ENCODE measurements at regions not wholly inside any gene's neighbourhood (a gene's known extent, or its start where the extent isn't known, plus 50 kb on each side); places are given as distances from the start of the nearest gene placed in this dataset.

DNA sequence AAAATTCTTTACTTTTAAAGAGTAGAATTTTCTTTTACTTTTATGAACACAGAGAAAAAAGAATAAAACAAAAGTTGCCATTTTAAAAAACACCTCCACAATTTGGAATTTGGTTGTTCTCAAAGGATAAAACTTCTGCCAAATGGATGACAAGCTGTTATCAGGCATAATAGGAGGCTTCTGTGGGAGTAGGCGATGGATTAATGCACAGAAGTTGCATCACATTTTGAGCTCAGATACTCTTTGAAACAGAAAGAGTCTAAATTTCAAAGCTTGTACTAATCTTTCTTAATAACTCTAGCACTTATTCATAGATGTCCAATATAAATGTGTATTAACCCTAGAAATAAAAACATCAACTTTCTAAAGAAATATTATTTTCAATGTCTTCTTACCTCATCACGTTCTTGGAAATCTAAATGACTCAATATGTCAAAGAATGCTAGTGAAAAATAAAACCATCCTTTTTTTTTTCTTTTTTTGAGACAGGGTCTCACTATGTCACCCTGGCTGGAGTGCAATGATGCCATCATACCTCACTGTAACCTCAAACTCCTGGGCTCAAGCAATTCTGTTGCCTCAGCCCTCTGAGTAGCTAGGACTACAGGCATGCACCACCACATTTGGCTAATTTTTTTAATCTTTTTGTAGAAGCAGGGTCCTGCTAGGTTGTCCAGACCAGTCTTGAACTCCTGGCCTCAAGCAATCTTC lies 112.8 kb upstream of the USP25 start (continued):
- no peak for TF ChIP-seq ZNF518A (tag by site-specific recombination; conservative IDR thresholded peaks at IDR 0.05; ENCODE audit: low read depth)
- TF ChIP-seq, protein P1, sequence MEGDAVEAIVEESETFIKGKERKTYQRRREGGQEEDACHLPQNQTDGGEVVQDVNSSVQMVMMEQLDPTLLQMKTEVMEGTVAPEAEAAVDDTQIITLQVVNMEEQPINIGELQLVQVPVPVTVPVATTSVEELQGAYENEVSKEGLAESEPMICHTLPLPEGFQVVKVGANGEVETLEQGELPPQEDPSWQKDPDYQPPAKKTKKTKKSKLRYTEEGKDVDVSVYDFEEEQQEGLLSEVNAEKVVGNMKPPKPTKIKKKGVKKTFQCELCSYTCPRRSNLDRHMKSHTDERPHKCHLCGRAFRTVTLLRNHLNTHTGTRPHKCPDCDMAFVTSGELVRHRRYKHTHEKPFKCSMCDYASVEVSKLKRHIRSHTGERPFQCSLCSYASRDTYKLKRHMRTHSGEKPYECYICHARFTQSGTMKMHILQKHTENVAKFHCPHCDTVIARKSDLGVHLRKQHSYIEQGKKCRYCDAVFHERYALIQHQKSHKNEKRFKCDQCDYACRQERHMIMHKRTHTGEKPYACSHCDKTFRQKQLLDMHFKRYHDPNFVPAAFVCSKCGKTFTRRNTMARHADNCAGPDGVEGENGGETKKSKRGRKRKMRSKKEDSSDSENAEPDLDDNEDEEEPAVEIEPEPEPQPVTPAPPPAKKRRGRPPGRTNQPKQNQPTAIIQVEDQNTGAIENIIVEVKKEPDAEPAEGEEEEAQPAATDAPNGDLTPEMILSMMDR (tag by site-specific recombination; IDR thresholded peaks at IDR 0.05): no peak
- no peak for TF ChIP-seq GLI4 (tag by site-specific recombination; IDR thresholded peaks at IDR 0.05)
- TF ChIP-seq ZNF157 (tag by site-specific recombination; IDR thresholded peaks at IDR 0.05): no peak
- no peak for TF ChIP-seq ZNF610 (tag by site-specific recombination; IDR thresholded peaks at IDR 0.05; ENCODE audit: borderline replicate concordance)
- no peak for TF ChIP-seq ZNF404 (tag by site-specific recombination; IDR thresholded peaks at IDR 0.05)
- no peak for TF ChIP-seq SETDB1 (IDR thresholded peaks at IDR 0.05; ENCODE audit: insufficient read length, low read length)
- no peak for TF ChIP-seq ZNF785 (tag by site-specific recombination; IDR thresholded peaks at IDR 0.05)

- H3K9me3 ChIP-seq (ENCODE audit: control insufficient read depth, insufficient read depth, low read depth, low read length): no peaks in the 10 kb centered on the region
- ChIA-PET POLR2A (no interaction called here), CTCF (interaction anchor here (0.6 kb wide), 1 partner anchor 562 kb away, joined by 3 read pairs; no protein-coding TSS in a partner anchor)
- no peaks in the 10 kb centered on the region for H3K36me3 ChIP-seq (ENCODE audit: control insufficient read depth in 2 of 2, insufficient read depth in 1 of 2, low read length in 2 of 2)
- TF ChIP-seq FEZF1 (tag by site-specific recombination; IDR thresholded peaks at IDR 0.05) (no peak), ZNF580 (tag by site-specific recombination; IDR thresholded peaks at IDR 0.05) (no peak), ZNF792 (tag by site-specific recombination; IDR thresholded peaks at IDR 0.05) (no peak)
- TF ChIP-seq, protein P2, sequence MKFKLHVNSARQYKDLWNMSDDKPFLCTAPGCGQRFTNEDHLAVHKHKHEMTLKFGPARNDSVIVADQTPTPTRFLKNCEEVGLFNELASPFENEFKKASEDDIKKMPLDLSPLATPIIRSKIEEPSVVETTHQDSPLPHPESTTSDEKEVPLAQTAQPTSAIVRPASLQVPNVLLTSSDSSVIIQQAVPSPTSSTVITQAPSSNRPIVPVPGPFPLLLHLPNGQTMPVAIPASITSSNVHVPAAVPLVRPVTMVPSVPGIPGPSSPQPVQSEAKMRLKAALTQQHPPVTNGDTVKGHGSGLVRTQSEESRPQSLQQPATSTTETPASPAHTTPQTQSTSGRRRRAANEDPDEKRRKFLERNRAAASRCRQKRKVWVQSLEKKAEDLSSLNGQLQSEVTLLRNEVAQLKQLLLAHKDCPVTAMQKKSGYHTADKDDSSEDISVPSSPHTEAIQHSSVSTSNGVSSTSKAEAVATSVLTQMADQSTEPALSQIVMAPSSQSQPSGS (tag by site-specific recombination; IDR thresholded peaks at IDR 0.05; ENCODE audit: low read depth): no peak
- no peak overlapping the region for H3K27ac ChIP-seq (ENCODE audit: extremely low read depth, low read depth, low read length)
- no peaks in the 10 kb centered on the region for H3K4me1 ChIP-seq (ENCODE audit: control insufficient read depth, insufficient read depth, low read length)
- H3K4me3 ChIP-seq (ENCODE audit: low read depth, low read length): no peak overlapping the region
Measured at GRCh38 chr21:15617964-15618363, 111.8 kb upstream of the USP25 start.

DNA sequence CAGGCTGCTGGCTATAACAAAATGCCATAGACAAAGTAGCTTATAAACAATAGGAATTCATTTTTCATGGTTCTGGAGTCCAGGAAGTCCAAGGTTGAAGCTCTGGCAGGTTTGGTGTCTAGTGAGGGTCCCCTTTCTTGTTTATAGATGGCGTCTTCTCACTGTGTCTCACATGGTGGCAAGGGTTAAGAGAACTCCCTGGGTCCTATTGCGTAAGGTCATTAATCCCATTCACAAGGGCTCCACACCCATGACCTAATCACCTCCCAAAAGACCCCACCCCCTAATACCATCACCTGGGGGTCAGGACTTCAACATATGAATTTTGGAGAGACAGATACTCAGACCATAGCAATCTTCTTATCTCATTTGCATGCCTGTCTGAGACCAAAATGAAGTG lies 108.9 kb upstream of the USP25 start:
- H3K36me3 ChIP-seq (ENCODE audit: control insufficient read depth in 2 of 2, insufficient read depth in 1 of 2, low read length in 2 of 2): no peaks in the 10 kb centered on the region
- no peaks in the 10 kb centered on the region for H3K9me3 ChIP-seq (ENCODE audit: control insufficient read depth, insufficient read depth, low read depth, low read length)
- ChIA-PET POLR2A (no interaction called here), CTCF (interaction anchor here (0.6 kb wide), 1 partner anchor 8 kb away, joined by 3 read pairs; no protein-coding TSS in a partner anchor)
- H3K27ac ChIP-seq (ENCODE audit: extremely low read depth, low read depth, low read length): no peak overlapping the region
- H3K4me1 ChIP-seq (ENCODE audit: control insufficient read depth, insufficient read depth, low read length): no peaks in the 10 kb centered on the region
- no peak overlapping the region for H3K4me3 ChIP-seq (ENCODE audit: low read depth, low read length)
- TF ChIP-seq ZNF658 (tag by site-specific recombination; IDR thresholded peaks at IDR 0.05) (no peak), ZNF266 (tag by site-specific recombination; IDR thresholded peaks at IDR 0.05; ENCODE audit: low read depth) (no peak), ZNF155 (tag by site-specific recombination; IDR thresholded peaks at IDR 0.05) (no peak), ZNF362 (tag by site-specific recombination; IDR thresholded peaks at IDR 0.05) (no peak), SALL2 (tag by site-specific recombination; IDR thresholded peaks at IDR 0.05; ENCODE audit: borderline replicate concordance) (no peak), ZNF146 (tag by site-specific recombination; IDR thresholded peaks at IDR 0.05) (no peak)
- TF ChIP-seq, protein P3, sequence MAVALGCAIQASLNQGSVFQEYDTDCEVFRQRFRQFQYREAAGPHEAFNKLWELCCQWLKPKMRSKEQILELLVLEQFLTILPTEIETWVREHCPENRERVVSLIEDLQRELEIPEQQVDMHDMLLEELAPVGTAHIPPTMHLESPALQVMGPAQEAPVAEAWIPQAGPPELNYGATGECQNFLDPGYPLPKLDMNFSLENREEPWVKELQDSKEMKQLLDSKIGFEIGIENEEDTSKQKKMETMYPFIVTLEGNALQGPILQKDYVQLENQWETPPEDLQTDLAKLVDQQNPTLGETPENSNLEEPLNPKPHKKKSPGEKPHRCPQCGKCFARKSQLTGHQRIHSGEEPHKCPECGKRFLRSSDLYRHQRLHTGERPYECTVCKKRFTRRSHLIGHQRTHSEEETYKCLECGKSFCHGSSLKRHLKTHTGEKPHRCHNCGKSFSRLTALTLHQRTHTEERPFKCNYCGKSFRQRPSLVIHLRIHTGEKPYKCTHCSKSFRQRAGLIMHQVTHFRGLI (tag by site-specific recombination; IDR thresholded peaks at IDR 0.05): no peak
- TF ChIP-seq, protein P4, sequence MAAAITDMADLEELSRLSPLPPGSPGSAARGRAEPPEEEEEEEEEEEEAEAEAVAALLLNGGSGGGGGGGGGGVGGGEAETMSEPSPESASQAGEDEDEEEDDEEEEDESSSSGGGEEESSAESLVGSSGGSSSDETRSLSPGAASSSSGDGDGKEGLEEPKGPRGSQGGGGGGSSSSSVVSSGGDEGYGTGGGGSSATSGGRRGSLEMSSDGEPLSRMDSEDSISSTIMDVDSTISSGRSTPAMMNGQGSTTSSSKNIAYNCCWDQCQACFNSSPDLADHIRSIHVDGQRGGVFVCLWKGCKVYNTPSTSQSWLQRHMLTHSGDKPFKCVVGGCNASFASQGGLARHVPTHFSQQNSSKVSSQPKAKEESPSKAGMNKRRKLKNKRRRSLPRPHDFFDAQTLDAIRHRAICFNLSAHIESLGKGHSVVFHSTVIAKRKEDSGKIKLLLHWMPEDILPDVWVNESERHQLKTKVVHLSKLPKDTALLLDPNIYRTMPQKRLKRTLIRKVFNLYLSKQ (tag by site-specific recombination; IDR thresholded peaks at IDR 0.05; ENCODE audit: borderline replicate concordance): no peak

Data from HEK293 (cell line).